Panc1 (cell line): ENCODE measurements at regions not wholly inside any gene's neighbourhood (a gene's known extent, or its start where the extent isn't known, plus 50 kb on each side); places are given as distances from the start of the nearest gene placed in this dataset.

Source experiments
- CTCF ChIP-seq: fragments of 450-650 bp; IDR thresholded peaks from 2 replicates; pipeline ENCODE4 v1.5.1; 2017; ENCODE audit warnings: mild to moderate bottlenecking
- TCF7L2 ChIP-seq: IDR thresholded peaks from 2 replicates; pipeline ENCODE4 v1.6.1; 2011; ENCODE audit warnings: mild to moderate bottlenecking, low read depth, low read length, inconsistent platforms

- TF ChIP-seq CTCF (no peak), TCF7L2 (no peak)
Measured at GRCh38 chr5:73338256-73339050, 110.1 kb downstream of the FOXD1 start.
